Fibroblast of pulmonary artery (primary cell): ENCODE measurements at regions not wholly inside any gene's neighbourhood (a gene's known extent, or its start where the extent isn't known, plus 50 kb on each side); places are given as distances from the start of the nearest gene placed in this dataset.

Experiments used
- DNase-seq: peaks from one replicate; pipeline ENCODE4 v3.0.0-alpha.2; 2010; ENCODE audit warnings: low read depth
- H3K4me3 ChIP-seq: replicated peaks from 2 replicates; pipeline ENCODE4 v1.5.1; 2011; ENCODE audit warnings: low read depth, mild to moderate bottlenecking, control low read depth, low read length, moderate library complexity
- TF ChIP-seq, protein P1 (sequence below): IDR thresholded peaks from 2 replicates; pipeline ENCODE4 v1.5.1; 2011; ENCODE audit warnings: mild to moderate bottlenecking, control low read depth, low read length, inconsistent platforms; ENCODE audit errors: missing control alignments

DNA sequence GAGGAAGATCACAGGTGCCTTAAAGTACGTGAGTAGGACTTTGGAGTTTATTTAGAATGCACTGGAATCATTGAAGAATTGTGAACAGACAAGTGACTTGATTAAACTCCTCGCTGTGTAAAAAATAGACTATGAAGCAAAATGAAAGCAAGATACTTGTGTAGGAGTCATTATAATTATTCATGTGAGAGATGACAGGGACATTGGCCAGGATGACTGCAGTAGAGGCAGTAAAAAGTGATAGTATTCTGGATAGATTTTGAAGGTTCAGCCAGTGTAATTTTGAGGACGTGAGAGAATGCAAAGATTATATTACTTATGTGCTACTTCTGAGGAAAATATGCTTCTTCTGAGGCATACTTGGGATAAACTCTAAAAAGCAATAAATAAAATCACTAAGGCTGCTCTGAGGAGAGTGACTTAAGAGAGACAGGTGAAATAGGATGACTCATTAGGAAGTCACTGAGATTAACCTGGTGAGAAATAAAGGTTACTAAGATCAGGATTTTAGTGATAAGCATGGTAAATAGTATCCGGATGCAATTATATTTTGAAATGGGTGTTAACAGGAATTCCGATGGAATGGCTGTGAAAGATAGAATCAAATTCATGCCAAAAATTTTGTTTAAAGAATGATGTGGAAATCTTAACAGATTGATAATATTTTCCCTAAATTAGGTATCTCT, 202.0 kb downstream of the CENPW start:
- H3K4me3 ChIP-seq: no peak overlapping the region
- TF ChIP-seq, protein P1, sequence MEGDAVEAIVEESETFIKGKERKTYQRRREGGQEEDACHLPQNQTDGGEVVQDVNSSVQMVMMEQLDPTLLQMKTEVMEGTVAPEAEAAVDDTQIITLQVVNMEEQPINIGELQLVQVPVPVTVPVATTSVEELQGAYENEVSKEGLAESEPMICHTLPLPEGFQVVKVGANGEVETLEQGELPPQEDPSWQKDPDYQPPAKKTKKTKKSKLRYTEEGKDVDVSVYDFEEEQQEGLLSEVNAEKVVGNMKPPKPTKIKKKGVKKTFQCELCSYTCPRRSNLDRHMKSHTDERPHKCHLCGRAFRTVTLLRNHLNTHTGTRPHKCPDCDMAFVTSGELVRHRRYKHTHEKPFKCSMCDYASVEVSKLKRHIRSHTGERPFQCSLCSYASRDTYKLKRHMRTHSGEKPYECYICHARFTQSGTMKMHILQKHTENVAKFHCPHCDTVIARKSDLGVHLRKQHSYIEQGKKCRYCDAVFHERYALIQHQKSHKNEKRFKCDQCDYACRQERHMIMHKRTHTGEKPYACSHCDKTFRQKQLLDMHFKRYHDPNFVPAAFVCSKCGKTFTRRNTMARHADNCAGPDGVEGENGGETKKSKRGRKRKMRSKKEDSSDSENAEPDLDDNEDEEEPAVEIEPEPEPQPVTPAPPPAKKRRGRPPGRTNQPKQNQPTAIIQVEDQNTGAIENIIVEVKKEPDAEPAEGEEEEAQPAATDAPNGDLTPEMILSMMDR: no peak
- no peak for DNase-seq

DNA sequence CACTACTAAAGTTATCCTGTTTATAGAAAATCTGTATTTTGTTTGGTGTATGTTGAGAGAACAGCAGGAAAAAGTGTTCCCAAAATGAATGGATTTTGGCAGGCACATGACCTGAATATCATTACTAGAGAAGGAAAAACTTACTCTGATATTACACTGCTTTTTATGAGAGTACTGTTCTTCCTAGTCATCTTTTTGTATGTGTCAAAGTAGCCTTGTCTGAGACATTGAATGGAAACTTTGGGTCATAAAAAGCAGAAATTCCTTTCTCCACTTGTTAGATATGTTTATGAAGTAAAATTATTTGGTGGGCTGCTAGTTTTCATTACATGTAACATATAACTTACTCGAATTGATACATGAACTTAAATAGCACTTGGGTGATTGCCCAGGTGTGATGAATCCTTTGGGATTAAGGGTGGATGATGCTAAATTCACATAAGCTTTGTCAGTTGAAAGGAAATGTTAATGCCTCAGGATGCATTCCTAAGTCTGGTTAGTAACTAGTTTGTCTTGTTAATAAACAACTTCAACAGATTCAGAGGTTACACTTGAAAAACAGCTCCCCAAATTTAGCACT, 206.7 kb downstream of the CENPW start:
- TF ChIP-seq, protein P1: no peak
- peak; percentile 3 for DNase-seq
- no peak overlapping the region for H3K4me3 ChIP-seq

DNA sequence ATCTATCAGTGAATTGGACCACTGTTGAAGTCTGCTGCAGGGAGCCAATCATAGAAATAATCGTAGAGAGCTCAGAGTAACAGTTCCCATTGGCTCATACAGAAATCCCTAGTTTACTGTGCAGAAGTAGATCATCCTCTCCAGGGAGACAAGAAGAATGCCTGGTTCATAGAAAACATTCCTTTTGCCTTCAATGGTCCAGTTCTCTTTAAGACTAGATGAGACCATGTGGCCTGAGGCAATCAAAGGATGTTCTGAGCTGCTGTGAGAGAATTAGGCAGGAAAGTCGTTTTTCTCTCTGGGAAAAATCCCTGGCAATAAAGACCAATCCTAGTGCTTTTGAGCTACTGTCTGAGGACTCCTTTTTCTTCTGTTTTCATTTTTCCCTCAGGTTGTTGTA, 208.4 kb downstream of the CENPW start:
- no peak overlapping the region for H3K4me3 ChIP-seq
- TF ChIP-seq, protein P1: no peak
- no peak for DNase-seq

DNA sequence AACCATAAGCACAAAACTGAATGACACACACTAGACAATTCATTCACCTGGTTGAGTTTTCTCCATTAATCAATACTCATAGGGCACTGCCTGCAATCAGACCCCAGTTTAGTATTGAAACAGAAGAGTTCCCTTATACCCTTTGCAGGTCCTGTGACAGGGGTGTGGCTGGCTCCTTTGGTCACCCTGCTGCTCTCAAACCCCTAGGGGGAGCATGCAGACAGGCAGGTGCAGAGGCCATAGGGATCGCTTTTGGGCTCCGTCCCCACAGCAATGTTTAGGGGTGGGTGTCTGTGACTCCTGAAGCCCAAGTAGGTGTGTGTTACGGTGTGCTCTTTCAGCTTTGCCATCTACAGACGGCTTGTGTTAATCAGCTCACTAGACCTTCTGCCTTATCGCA, 210.4 kb downstream of the CENPW start:
- no peak overlapping the region for H3K4me3 ChIP-seq
- no peak for DNase-seq
- TF ChIP-seq, protein P1: no peak

DNA sequence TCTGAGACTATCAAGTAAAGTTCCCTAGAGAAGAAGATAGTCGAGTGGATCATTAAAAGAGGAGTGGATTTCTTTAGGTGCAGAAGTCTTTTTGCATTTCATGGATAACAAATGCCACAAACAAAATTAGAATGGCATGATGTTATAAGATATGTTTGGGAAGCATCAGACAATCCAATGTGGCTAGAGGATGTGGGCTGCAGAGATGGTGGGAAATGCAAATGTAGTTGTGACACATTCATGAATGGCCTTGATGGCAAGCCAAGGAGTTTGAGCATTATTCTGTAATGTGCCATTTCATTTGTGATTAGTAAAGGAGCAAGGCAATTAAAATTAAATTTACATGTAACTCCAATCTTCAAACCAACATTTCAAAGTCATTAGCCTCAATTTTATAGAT, 211.9 kb downstream of the CENPW start:
- no peak for DNase-seq
- H3K4me3 ChIP-seq: no peak overlapping the region
- TF ChIP-seq, protein P1: no peak

DNA sequence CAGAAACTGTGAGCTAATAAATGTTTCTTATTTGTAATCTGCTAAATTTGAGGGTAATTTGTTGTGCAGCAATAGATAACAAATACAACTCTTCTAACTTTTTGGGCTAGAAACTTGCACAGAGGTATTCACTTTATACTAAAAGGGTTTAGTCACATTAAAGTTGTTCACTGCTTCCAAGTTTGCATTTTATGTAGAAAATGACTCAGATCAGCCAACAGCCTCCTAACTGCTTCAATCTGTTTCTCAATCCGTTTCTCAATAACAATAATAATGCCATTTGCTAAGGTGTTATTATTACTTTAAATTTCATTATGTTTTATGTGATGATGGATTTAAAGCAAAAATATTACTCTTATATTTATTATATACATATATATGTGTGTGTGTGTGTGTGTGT, 213.9 kb downstream of the CENPW start:
- TF ChIP-seq, protein P1: no peak
- H3K4me3 ChIP-seq: no peak overlapping the region
- DNase-seq: no peak

DNA sequence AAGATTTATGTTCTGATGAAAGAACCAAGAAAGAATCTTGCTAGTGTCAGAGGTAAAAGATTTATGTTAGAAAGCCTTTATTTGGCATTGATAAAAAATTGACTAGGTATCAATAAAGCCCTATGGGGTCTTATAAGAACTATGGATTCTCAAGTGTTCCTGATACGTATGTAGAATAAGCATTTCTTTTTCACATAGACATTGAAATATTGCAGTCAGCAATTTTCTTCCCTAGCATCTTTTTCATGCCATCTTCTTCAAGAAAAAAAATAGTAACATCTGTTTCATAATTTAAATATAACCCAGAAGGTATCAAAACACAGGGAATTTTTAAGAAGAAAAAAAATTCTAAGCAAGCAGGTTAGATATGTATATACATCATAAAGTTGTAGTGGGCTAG, 230.6 kb downstream of the CENPW start:
- H3K4me3 ChIP-seq: no peak overlapping the region
- TF ChIP-seq, protein P1: no peak
- no peak for DNase-seq
